ENCODE measurements at regions not wholly inside any gene's neighbourhood (a gene's known extent, or its start where the extent isn't known, plus 50 kb on each side); places are given as distances from the start of the nearest gene placed in this dataset.

- H3K27ac ChIP-seq, result no peak overlapping the region
- BruUV-seq (replicated peaks), result no TSS peak
- no peak overlapping the region for H3K4me3 ChIP-seq
- no peaks in the 10 kb centered on the region for H3K79me2 ChIP-seq (ENCODE audit: low read depth)
- H3K4me1 ChIP-seq (replicated peaks; ENCODE audit: insufficient read depth), result no peaks in the 10 kb centered on the region
- DNase-seq, result no peak
- no peaks in the 10 kb centered on the region for H3F3A ChIP-seq (ENCODE audit: insufficient read depth, low read depth)
- intact Hi-C loops (cut with micrococcal nuclease; ENCODE audit: unreplicated experiment), result no loop called here
- H2AFZ ChIP-seq, result no peak overlapping the region
- no peak overlapping the region for H3K4me2 ChIP-seq
- no peaks in the 10 kb centered on the region for H3K9me2 ChIP-seq (ENCODE audit: insufficient read depth)
- CTCF ChIA-PET, result no interaction called here
- POLR2A ChIA-PET (ENCODE audit: unreplicated experiment), result no interaction called here
- no peak for TF ChIP-seq CTCF (conservative IDR thresholded peaks at IDR 0.05)
- no peaks in the 10 kb centered on the region for H3K9me3 ChIP-seq (ENCODE audit: insufficient read depth, low read depth)
- H3K27me3 ChIP-seq (ENCODE audit: insufficient read depth, low read depth), result no peaks in the 10 kb centered on the region
- no peaks in the 10 kb centered on the region for H3K36me3 ChIP-seq (ENCODE audit: low read depth)
- H4K20me1 ChIP-seq (ENCODE audit: insufficient read depth), result no peaks in the 10 kb centered on the region
These were observed 235.6 kb downstream of the EDEM1 start for GRCh38 chr3:5423076-5423475.

- no TSS peak for BruUV-seq (replicated peaks)
- H3K4me1 ChIP-seq (replicated peaks; ENCODE audit: insufficient read depth), result no peaks in the 10 kb centered on the region
- no peaks in the 10 kb centered on the region for H3K36me3 ChIP-seq (ENCODE audit: low read depth)
- no peaks in the 10 kb centered on the region for H3F3A ChIP-seq (ENCODE audit: insufficient read depth, low read depth)
- H3K9me3 ChIP-seq (ENCODE audit: insufficient read depth, low read depth), result no peaks in the 10 kb centered on the region
- H3K79me2 ChIP-seq (ENCODE audit: low read depth), result no peaks in the 10 kb centered on the region
- POLR2A ChIA-PET (ENCODE audit: unreplicated experiment), result interaction anchor here (0.7 kb wide), 1 partner anchor 10 kb away, joined by 4 read pairs; no protein-coding TSS in a partner anchor
- CTCF ChIA-PET, result no interaction called here
- H2AFZ ChIP-seq, result no peak overlapping the region
- intact Hi-C loops (cut with micrococcal nuclease; ENCODE audit: unreplicated experiment), result no loop called here
- H3K9me2 ChIP-seq (ENCODE audit: insufficient read depth), result no peaks in the 10 kb centered on the region
- H3K4me2 ChIP-seq, result no peak overlapping the region
- no peak for DNase-seq
- no peak overlapping the region for H3K27ac ChIP-seq
- TF ChIP-seq CTCF (conservative IDR thresholded peaks at IDR 0.05) (no peak), EZH2 (IDR thresholded peaks at IDR 0.05; ENCODE audit: low read depth) (no peak)
- H3K27me3 ChIP-seq (ENCODE audit: insufficient read depth, low read depth), result no peaks in the 10 kb centered on the region
- H4K20me1 ChIP-seq (ENCODE audit: insufficient read depth), result no peaks in the 10 kb centered on the region
- H3K4me3 ChIP-seq, result no peak overlapping the region
These were observed 236.0 kb downstream of the EDEM1 start for GRCh38 chr3:5423523-5423922.

GRCh38 chr3:5425371-5425770, 237.9 kb downstream of the EDEM1 start:
- CTCF ChIA-PET, result no interaction called here
- H3K9me2 ChIP-seq (ENCODE audit: insufficient read depth), result no peaks in the 10 kb centered on the region
- H3K27ac ChIP-seq, result no peak overlapping the region
- no peak overlapping the region for H3K4me3 ChIP-seq
- BruUV-seq (replicated peaks), result no TSS peak
- TF ChIP-seq CTCF (conservative IDR thresholded peaks at IDR 0.05), result no peak
- TF ChIP-seq EZH2 (IDR thresholded peaks at IDR 0.05; ENCODE audit: low read depth), result no peak
- H3K79me2 ChIP-seq (ENCODE audit: low read depth), result no peaks in the 10 kb centered on the region
- no peak for DNase-seq
- H4K20me1 ChIP-seq (ENCODE audit: insufficient read depth), result no peaks in the 10 kb centered on the region
- H3K9me3 ChIP-seq (ENCODE audit: insufficient read depth, low read depth), result no peaks in the 10 kb centered on the region
- no peaks in the 10 kb centered on the region for H3F3A ChIP-seq (ENCODE audit: insufficient read depth, low read depth)
- intact Hi-C loops (cut with micrococcal nuclease; ENCODE audit: unreplicated experiment), result no loop called here
- H3K27me3 ChIP-seq (ENCODE audit: insufficient read depth, low read depth), result no peaks in the 10 kb centered on the region
- no peak overlapping the region for H2AFZ ChIP-seq
- H3K4me1 ChIP-seq (replicated peaks; ENCODE audit: insufficient read depth), result no peaks in the 10 kb centered on the region
- no peak overlapping the region for H3K4me2 ChIP-seq
- POLR2A ChIA-PET (ENCODE audit: unreplicated experiment), result interaction anchor here (0.6 kb wide), 2 partner anchors 35 to 1732 kb away, joined by 3 to 6 read pairs; no protein-coding TSS in a partner anchor
- H3K36me3 ChIP-seq (ENCODE audit: low read depth), result no peaks in the 10 kb centered on the region
